DOHH2 (cell line): ENCODE measurements at regions not wholly inside any gene's neighbourhood (a gene's known extent, or its start where the extent isn't known, plus 50 kb on each side); places are given as distances from the start of the nearest gene placed in this dataset.

Experiments
- H3F3A ChIP-seq: fragments of 200-600 bp; sonication (generic), shearing (Covaris generic); 2 replicates; pipeline ENCODE4 v1.6.0; 2016; ENCODE audit warnings: antibody characterized with exemption, mild to moderate bottlenecking; ENCODE audit not compliant: control insufficient read depth, insufficient read depth
- H3K27ac ChIP-seq: fragments of 200-600 bp; sonication (generic); 2 replicates; pipeline ENCODE4 v1.5.1; 2014; ENCODE audit warnings: low read depth, mild to moderate bottlenecking, low read length, moderate library complexity
- H3K27me3 ChIP-seq: fragments of 200-600 bp; sonication (generic); 2 replicates; pipeline ENCODE4 v1.6.1; 2014; ENCODE audit warnings: mild to moderate bottlenecking, low read length, mixed read lengths; ENCODE audit not compliant: control insufficient read depth
- H3K36me3 ChIP-seq: fragments of 200-600 bp; sonication (generic); 2 replicates; pipeline ENCODE4 v1.6.1; 2014; ENCODE audit warnings: mild to moderate bottlenecking, low read length, moderate library complexity, mixed read lengths; ENCODE audit not compliant: control insufficient read depth
- H3K4me1 ChIP-seq: fragments of 200-600 bp; sonication (generic); 2 replicates; pipeline ENCODE4 v1.6.1; 2014; ENCODE audit warnings: mild to moderate bottlenecking, low read length, mixed read lengths; ENCODE audit not compliant: control insufficient read depth
- H3K4me2 ChIP-seq: fragments of 200-600 bp; sonication (generic); 2 replicates; pipeline ENCODE4 v1.6.0; 2014; ENCODE audit warnings: mild to moderate bottlenecking, low read length, moderate library complexity
- H3K4me3 ChIP-seq: fragments of 200-600 bp; sonication (generic); 2 replicates; pipeline ENCODE4 v1.5.1; 2014; ENCODE audit warnings: mild to moderate bottlenecking, low read length, mixed read lengths
- H3K79me2 ChIP-seq: fragments of 200-600 bp; sonication (generic); 2 replicates; pipeline ENCODE4 v1.6.1; 2014; ENCODE audit warnings: mild to moderate bottlenecking, low read length, mixed read lengths; ENCODE audit not compliant: control insufficient read depth
- H3K9me2 ChIP-seq: fragments of 200-600 bp; sonication (generic); replicated peaks from 2 replicates; pipeline ENCODE4 v1.6.1; 2014; ENCODE audit warnings: mild to moderate bottlenecking, low read length, mixed read lengths; ENCODE audit not compliant: control insufficient read depth
- H3K9me3 ChIP-seq: fragments of 200-600 bp; sonication (generic); 2 replicates; pipeline ENCODE4 v1.6.1; 2014; ENCODE audit warnings: antibody characterized with exemption, low read length, mixed read lengths; ENCODE audit not compliant: control insufficient read depth, insufficient read depth
- H4K20me1 ChIP-seq: fragments of 200-600 bp; sonication (generic); 2 replicates; pipeline ENCODE4 v1.6.0; 2014; ENCODE audit warnings: low read depth, mild to moderate bottlenecking, antibody characterized with exemption, low read length, moderate library complexity; ENCODE audit not compliant: control insufficient read depth, insufficient read depth
- CTCF ChIP-seq: fragments of 200-600 bp; sonication (generic); IDR thresholded peaks from one replicate; pipeline ENCODE4 v1.5.1; 2014; ENCODE audit warnings: antibody characterized with exemption, mild to moderate bottlenecking, low read depth, low read length; ENCODE audit not compliant: poor library complexity, severe bottlenecking
- EZH2phosphoT487 ChIP-seq: fragments of 200-600 bp; sonication (generic); IDR thresholded peaks from 2 replicates; pipeline ENCODE4 v1.6.1; 2017; ENCODE audit warnings: borderline replicate concordance, mild to moderate bottlenecking, antibody characterized with exemption, low read length, moderate library complexity, mixed read lengths

- Histone ChIP-seq H3K4me1 (no peaks in the 10 kb centered on the region), H3K4me2 (no peak overlapping the region), H3K9me2 (no peaks in the 10 kb centered on the region), H3K27ac (no peak overlapping the region), H3K27me3 (peaks cover 14% of the 10 kb centered on the region), H3F3A (no peaks in the 10 kb centered on the region), H3K36me3 (no peaks in the 10 kb centered on the region), H3K9me3 (no peaks in the 10 kb centered on the region), H3K79me2 (no peaks in the 10 kb centered on the region), H3K4me3 (no peak overlapping the region), H4K20me1 (no peaks in the 10 kb centered on the region)
- peak; percentile 55 for TF ChIP-seq CTCF
- TF ChIP-seq EZH2phosphoT487 = no peak
Observed at GRCh38 chr4:111631215-111631999, 513.8 kb upstream of the FAM241A start.

GRCh38 chr4:111632641-111633151 is 512.6 kb upstream of the FAM241A start:
- Histone ChIP-seq H3K9me2 (no peaks in the 10 kb centered on the region), H3K4me2 (no peak overlapping the region), H3K4me1 (no peaks in the 10 kb centered on the region), H4K20me1 (no peaks in the 10 kb centered on the region), H3K9me3 (no peaks in the 10 kb centered on the region), H3K27ac (no peak overlapping the region), H3K4me3 (no peak overlapping the region), H3K27me3 (peaks cover 19% of the 10 kb centered on the region), H3F3A (no peaks in the 10 kb centered on the region), H3K36me3 (no peaks in the 10 kb centered on the region), H3K79me2 (no peaks in the 10 kb centered on the region)
- TF ChIP-seq CTCF (no peak), EZH2phosphoT487 (no peak)

GRCh38 chr4:111633663-111634266 is 511.5 kb upstream of the FAM241A start:
- TF ChIP-seq EZH2phosphoT487 (no peak), CTCF (no peak)
- no peaks in the 10 kb centered on the region for H3K9me3 ChIP-seq
- no peak overlapping the region for H3K4me3 ChIP-seq
- no peaks in the 10 kb centered on the region for H3K79me2 ChIP-seq
- no peak overlapping the region for H3K27ac ChIP-seq
- no peaks in the 10 kb centered on the region for H3K36me3 ChIP-seq
- no peaks in the 10 kb centered on the region for H3F3A ChIP-seq
- H3K27me3 ChIP-seq = peaks cover 24% of the 10 kb centered on the region
- no peaks in the 10 kb centered on the region for H3K9me2 ChIP-seq
- H4K20me1 ChIP-seq = no peaks in the 10 kb centered on the region
- H3K4me2 ChIP-seq = no peak overlapping the region
- H3K4me1 ChIP-seq = no peaks in the 10 kb centered on the region
